ENCODE measurements at regions not wholly inside any gene's neighbourhood (a gene's known extent, or its start where the extent isn't known, plus 50 kb on each side); places are given as distances from the start of the nearest gene placed in this dataset.

- no peak for DNase-seq (ENCODE audit: low read depth in 2 of 3, low spot score in 2 of 3)
These were observed 114.1 kb downstream of the SLC16A9 start for GRCh38 chr10:59595593-59595992.

- DNase-seq (ENCODE audit: low read depth in 2 of 3, low spot score in 2 of 3): no peak
These were observed 115.9 kb downstream of the SLC16A9 start for GRCh38 chr10:59593768-59594167.

- no peak for DNase-seq (ENCODE audit: low read depth in 2 of 3, low spot score in 2 of 3)
These were observed 119.9 kb downstream of the SLC16A9 start for GRCh38 chr10:59589796-59590195.

DNA sequence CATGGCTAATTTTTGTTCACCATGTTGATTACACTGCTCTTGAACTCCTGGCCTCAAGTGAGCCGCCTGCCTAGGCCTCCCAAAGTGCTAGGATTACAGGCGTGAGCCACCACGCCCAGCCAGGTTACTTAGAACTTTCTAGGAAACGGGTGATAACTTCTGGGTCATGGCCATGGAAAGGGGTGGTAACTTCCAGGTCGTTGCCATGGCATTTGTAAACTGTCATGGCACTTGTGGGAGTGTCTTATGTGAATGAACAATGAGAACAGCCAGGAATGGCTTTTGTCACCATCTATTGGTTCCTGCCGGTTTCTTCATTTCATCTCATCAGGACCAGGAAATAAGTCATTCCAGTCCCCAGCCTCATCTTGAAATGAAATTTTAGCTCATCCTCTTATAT, 120.9 kb downstream of the SLC16A9 start:
- DNase-seq (ENCODE audit: low read depth in 2 of 3, low spot score in 2 of 3): no peak

DNA sequence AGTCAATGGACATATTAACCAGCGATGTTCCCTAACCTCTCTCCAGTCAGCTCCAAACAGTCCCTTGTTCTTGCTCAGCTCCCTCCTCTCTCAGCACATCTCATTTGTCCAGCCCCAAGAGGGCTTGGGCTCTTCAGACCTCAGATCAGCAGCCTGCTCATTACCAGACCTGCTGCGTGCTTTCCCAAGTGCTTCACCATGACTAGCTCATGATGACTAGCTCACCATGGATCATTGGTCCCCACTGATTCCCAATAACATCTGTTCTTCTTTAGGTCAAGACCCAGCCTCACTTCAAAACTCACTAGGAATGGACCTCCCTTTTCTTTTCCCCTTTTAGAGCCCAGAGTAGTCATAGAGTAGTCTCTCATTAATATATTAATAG, 121.9 kb downstream of the SLC16A9 start:
- no peak for DNase-seq (ENCODE audit: low read depth in 2 of 3, low spot score in 2 of 3)

DNA sequence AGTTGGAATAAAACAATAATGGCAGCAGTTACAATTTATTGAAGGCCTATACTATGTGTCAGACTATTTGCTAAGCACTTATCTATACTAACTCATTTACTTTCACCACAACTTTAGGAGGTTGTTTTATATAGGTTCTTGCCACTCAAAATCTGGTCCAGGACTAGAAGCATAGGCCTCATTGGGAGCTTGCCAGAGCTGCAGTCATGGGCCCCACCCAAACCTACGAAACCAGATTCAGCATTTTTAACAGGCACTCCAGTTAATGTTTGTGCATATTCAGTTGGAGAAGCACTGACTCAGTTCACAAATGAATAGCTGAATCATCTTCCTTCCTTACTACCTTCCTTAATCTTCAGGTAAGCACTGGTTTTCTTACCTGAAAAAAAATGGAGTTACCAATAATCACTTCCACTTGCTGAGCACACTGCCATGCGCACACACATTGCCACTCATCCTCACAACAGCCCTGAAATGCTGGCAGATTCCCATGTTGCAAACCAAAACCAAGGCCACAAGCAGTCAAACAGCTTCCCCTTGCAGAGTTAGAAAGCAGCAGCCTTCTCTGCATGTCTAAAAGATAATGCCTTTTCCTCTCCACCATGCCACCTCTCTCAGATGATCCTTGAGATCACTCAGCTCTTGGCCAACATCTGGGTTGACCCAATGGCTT, 122.4 kb downstream of the SLC16A9 start:
- no peak for DNase-seq (ENCODE audit: low read depth in 2 of 3, low spot score in 2 of 3)

- DNase-seq (ENCODE audit: low read depth in 2 of 3, low spot score in 2 of 3): no peak
These were observed 123.2 kb downstream of the SLC16A9 start for GRCh38 chr10:59586407-59586891.

GRCh38 chr10:59585046-59585700, 124.5 kb downstream of the SLC16A9 start:
- DNase-seq (ENCODE audit: low read depth in 2 of 3, low spot score in 2 of 3): no peak

DNA sequence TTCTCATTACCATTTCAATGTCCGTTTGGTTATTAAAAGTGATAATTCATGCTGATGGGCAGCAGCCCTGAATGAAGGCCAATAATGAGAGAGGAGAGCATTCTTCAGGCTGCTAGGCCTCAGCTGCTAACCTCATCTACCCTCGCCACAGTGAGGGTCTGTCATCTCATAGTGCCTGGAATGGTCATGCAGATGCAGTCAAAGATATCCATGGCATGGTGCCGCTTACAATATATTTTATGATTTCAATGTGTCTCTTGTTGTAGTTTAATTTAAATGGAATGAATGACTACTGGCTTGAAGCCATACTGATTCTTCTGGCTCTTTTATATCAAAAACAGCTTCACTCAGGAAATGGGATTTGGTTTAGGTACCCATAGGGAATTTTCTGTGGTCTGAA, 126.9 kb downstream of the SLC16A9 start:
- DNase-seq (ENCODE audit: low read depth in 2 of 3, low spot score in 2 of 3): no peak

DNA sequence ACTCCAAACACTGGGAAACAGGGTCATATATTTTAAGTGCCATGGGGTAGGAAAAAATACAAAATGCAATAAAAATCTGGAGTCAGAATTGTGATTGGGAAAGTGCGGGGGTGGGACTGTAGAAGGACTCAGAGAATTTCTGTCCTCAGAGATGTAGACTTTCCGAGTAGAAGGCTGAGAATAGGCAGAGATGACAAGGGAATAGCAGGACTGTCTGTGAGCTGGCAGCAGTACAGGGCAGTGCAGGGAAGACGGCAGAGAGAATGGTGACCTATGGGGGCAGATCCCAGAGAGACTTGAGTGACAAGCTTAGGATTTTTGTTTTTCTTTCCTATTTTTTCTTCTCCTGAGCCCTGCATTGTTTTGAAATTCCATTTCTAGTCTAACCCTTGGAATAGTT, 127.6 kb downstream of the SLC16A9 start:
- no peak for DNase-seq (ENCODE audit: low read depth in 2 of 3, low spot score in 2 of 3)

DNA sequence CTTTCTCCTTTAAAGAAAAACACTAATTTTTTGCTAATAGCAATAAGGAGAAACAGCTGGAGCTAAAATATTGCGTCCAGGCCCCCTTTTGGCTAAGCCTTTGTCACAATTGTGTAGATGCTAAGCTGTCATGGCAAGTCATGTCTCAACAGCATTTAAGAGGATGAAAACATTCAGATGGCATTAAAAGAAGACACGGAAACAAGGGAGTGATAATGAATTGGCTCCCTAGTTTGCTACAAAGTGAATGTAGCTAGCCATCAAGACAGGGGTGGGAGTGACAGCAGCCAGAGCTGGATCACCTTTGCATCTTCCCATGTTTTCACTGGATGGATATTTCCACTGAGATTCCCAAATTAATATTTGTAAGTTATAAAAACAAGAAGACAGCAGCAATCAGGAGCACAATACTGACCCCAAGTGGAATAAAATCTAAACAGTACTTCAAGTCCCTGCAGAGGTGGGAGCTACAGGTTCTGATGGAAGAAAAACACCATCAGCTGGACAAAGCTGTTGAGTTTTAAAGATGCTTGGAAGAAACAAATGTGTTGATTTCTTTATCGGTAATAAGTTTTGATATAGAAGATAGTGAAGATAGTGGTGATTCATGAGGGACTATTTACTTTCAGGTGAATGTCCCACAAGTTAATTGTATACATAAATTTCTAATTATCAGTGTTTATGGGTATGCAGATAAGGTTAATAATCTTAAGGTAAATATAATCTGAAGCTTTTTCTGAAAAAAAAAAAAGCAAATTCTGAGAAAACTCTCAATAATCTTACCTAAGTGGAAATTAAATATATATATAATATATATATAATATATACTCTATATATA, 129.4 kb downstream of the SLC16A9 start:
- peak in 2 of 3 donors; percentile 25 to 41 for DNase-seq (ENCODE audit: low read depth in 2 of 3, low spot score in 2 of 3)

DNA sequence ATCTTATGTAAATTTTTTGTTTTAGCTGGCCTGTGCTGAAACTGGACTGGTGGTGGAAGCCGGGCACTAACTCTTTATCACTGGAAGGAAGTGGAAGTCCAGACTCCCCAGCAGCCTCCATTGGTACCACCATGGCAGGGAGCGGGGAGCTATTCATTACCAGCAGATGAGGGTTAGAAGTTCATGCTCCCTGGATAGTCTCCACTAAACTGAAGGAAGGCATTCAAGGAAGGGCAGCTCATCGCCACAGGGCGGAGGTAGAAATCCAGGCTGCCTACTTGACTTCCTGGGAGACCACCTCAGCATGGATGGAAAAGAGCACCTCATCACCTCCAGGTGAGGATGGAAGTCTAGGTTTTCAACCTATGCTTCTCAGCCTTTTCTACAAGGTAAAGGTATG, 130.9 kb downstream of the SLC16A9 start:
- no peak for DNase-seq (ENCODE audit: low read depth in 2 of 3, low spot score in 2 of 3)

DNA sequence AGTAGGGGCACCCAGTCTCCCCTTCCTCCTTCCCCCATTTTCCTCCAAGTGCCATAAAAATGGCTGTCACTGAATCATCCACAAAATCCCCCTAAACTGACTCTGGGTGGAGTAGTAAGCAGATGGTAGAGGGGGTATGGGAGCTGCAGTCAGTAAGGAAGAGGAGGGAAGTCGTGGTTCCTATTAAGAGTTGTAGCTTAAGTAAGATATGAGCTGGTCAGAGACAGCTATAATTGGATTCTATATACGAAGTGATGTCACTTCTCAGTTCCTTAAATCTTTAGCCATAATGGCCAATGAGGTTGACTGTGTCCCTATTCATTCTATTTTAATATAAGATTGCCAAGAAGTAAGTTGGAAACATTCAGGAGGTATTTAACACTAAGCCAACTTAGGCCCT, 131.7 kb downstream of the SLC16A9 start:
- peak in 1 of 3 donors; percentile 2 for DNase-seq (ENCODE audit: low read depth in 2 of 3, low spot score in 2 of 3)

DNA sequence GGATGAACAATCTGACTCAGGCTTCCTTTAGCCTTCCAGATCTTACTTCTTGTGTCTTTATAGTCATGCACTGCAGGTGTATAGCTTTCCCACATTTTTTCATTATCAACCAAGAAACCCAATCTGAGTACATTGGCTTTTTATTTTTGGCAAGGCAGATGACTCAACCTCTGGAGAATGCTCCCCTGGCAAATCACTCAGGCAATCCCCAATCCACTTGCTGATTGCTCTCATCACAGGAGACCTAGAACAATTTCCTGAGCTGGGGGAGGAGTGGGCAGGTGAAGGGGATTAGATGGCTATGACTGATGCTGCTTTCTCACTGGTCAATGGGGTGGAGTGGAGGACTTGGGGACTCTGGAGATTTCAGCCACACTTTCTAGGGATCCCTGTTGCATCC, 134.4 kb downstream of the SLC16A9 start:
- no peak for DNase-seq (ENCODE audit: low read depth in 2 of 3, low spot score in 2 of 3)

DNA sequence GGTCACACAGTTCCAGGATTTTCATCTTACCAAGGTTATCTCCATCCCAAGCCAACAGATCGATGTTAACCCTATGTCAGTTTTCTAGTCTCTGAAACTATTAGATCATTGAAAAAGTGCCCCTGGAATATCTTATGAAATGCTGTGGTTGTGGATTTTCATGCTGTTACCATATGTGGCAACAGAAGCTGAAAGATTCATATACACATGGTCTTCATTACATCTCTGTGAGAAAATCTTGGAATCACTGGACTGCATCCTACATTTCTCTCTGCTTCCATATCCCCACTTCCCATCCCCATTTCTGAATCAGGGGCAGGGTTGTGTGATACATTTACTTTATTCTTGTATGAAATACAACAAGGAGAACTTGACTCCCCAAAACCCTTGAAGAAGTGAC, 146.1 kb downstream of the SLC16A9 start:
- DNase-seq (ENCODE audit: low read depth in 2 of 3, low spot score in 2 of 3): no peak

- DNase-seq (ENCODE audit: low read depth in 2 of 3, low spot score in 2 of 3): no peak
These were observed 147.5 kb downstream of the SLC16A9 start for GRCh38 chr10:59562126-59562525.

GRCh38 chr10:59561477-59562121, 148.1 kb downstream of the SLC16A9 start:
- peak in 2 of 3 donors; percentile 7 to 42 for DNase-seq (ENCODE audit: low read depth in 2 of 3, low spot score in 2 of 3)

DNA sequence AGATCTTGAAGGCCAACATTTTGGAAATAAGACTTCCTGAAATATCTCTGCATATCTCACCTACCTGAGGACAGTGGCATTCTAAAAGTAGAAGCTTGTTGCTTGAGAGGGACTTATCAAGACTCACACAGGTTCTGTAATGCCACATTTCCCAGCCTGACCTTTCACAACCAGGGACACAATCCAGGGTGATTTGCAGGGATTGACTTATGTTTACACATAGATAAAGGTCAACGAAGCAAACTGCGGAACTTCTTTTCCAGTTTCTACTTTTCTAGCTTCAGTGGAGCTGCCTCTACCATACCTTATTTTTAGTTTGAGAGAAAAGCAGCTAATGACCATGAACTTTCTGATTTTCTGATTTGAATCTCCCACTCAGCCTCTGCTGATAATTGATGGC, 148.7 kb downstream of the SLC16A9 start:
- no peak for DNase-seq (ENCODE audit: low read depth in 2 of 3, low spot score in 2 of 3)

- DNase-seq (ENCODE audit: low read depth in 2 of 3, low spot score in 2 of 3): no peak
These were observed 149.5 kb downstream of the SLC16A9 start for GRCh38 chr10:59560161-59560560.

DNA sequence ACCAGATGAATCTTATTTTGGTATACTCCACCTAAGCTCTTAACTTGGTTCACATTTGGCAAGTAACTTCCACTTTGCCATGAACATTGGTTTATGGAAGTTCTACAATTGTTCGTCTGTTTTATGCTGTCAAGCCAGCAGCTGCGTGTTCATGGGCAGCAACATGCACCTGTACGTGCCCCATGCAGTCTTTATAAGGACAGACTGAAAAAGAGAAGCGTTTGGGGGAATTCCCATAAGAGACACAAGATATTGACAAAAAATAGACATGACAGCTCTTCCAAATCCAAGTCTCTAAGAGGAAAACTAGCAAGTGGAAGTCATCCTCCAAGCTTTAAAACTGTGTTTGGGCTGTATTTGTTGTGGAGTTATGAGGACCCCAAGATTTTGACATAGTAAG, 151.6 kb downstream of the SLC16A9 start:
- DNase-seq (ENCODE audit: low read depth in 2 of 3, low spot score in 2 of 3): no peak

DNA sequence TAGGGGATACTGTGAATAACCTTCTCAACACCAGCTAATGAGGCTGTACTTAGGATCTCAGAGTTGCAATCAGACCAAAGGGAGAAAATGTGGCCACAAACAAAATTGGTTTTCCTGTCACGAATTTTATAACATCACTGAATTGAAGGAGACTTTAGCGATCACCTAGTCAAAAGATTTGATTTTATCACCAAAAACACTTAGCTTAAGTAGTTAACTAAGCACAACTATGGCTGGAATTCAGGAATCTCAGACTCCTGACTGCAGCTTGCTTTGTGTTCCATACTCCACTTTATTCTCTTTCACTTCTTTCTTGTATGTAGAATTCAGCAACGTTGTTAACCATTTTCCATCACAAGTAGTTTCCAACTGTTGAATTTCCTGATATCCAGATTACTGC, 152.0 kb downstream of the SLC16A9 start:
- DNase-seq (ENCODE audit: low read depth in 2 of 3, low spot score in 2 of 3): no peak

All from hematopoietic multipotent progenitor cell (in vitro differentiated cells).